Fibroblast of villous mesenchyme (primary cell): ENCODE measurements at regions not wholly inside any gene's neighbourhood (a gene's known extent, or its start where the extent isn't known, plus 50 kb on each side); places are given as distances from the start of the nearest gene placed in this dataset.
A peak's percentile ranks its signal among the peaks of the same experiment; 100 is the strongest.

Source experiments
- DNase-seq: peaks from one replicate; pipeline ENCODE4 v3.0.0-alpha.2; 2010; ENCODE audit warnings: low read depth
- H3K4me3 ChIP-seq: 2 replicates; pipeline ENCODE4 v1.5.1; 2011; ENCODE audit warnings: low read depth, mild to moderate bottlenecking, low read length
- CTCF ChIP-seq: IDR thresholded peaks from 2 replicates; pipeline ENCODE4 v1.5.1; 2012; ENCODE audit warnings: low read depth, mild to moderate bottlenecking, low read length; ENCODE audit not compliant: insufficient read depth

GRCh38 chr6:20292905-20293304 is 80.6 kb upstream of the MBOAT1 start:
- no peak for TF ChIP-seq CTCF
- DNase-seq, result no peak
- H3K4me3 ChIP-seq, result no peak overlapping the region

GRCh38 chr6:20301256-20301655 is 89.0 kb upstream of the MBOAT1 start:
- no peak for TF ChIP-seq CTCF
- no peak overlapping the region for H3K4me3 ChIP-seq
- DNase-seq, result no peak

- H3K4me3 ChIP-seq, result no peak overlapping the region
- DNase-seq, result no peak
- no peak for TF ChIP-seq CTCF
Observed at GRCh38 chr6:20302168-20302567, 89.9 kb upstream of the MBOAT1 start.

GRCh38 chr6:20302702-20303251 is 90.5 kb upstream of the MBOAT1 start:
- no peak for TF ChIP-seq CTCF
- H3K4me3 ChIP-seq, result no peak overlapping the region
- peak; percentile 84 for DNase-seq

GRCh38 chr6:20306491-20306890 is 94.2 kb upstream of the MBOAT1 start:
- no peak for DNase-seq
- no peak for TF ChIP-seq CTCF
- no peak overlapping the region for H3K4me3 ChIP-seq

- no peak for TF ChIP-seq CTCF
- no peak overlapping the region for H3K4me3 ChIP-seq
- DNase-seq, result no peak
Observed at GRCh38 chr6:20309186-20309585, 92.5 kb upstream of the E2F3 start.

- H3K4me3 ChIP-seq, result no peak overlapping the region
- no peak for DNase-seq
- TF ChIP-seq CTCF, result no peak
Observed at GRCh38 chr6:20310185-20310584, 91.5 kb upstream of the E2F3 start.
